H1 (cell line): ENCODE measurements at regions not wholly inside any gene's neighbourhood (a gene's known extent, or its start where the extent isn't known, plus 50 kb on each side); places are given as distances from the start of the nearest gene placed in this dataset.

Source experiments
- EP300 ChIP-seq, 2 experiments: IDR thresholded peaks; 1 replicate in 1 of 2; 2 replicates in 1 of 2; pipeline ENCODE4 v1.6.1; 2011 to 2012; ENCODE audit warnings: low read depth in 2 of 2, low read length in 2 of 2, mild to moderate bottlenecking in 2 of 2, borderline replicate concordance in 1 of 2, inconsistent platforms in 1 of 2, moderate library complexity in 1 of 2
- EZH2 ChIP-seq: fragments of 200-600 bp; sonication (generic); IDR thresholded peaks from 2 replicates; pipeline ENCODE4 v1.7.1; 2012; ENCODE audit warnings: low read depth, mild to moderate bottlenecking, moderate library complexity, low read length, inconsistent platforms; ENCODE audit not compliant: severe bottlenecking
- TAF1 ChIP-seq: IDR thresholded peaks from 2 replicates; pipeline ENCODE4 v1.6.1; 2011; ENCODE audit warnings: mild to moderate bottlenecking, low read depth, low read length
- TCF12 ChIP-seq: IDR thresholded peaks from 2 replicates; pipeline ENCODE4 v1.6.1; 2011; ENCODE audit warnings: low read depth, mild to moderate bottlenecking, low read length
- TEAD4 ChIP-seq: IDR thresholded peaks from 2 replicates; pipeline ENCODE4 v1.6.1; 2012; ENCODE audit warnings: low read depth, low read length, inconsistent platforms, mixed read lengths
- ZNF274 ChIP-seq: IDR thresholded peaks from 2 replicates; pipeline ENCODE4 v1.7.0; 2012; ENCODE audit warnings: low read length, borderline replicate concordance; ENCODE audit errors: extremely low read depth
- TF ChIP-seq, protein P1 (sequence below), 3 experiments: IDR thresholded peaks; 1 replicate in 2 of 3; 2 replicates in 1 of 3; pipeline versions ENCODE4 v1.5.1 to v1.6.1; 2011; ENCODE audit warnings: low read length in 3 of 3, mild to moderate bottlenecking in 3 of 3, inconsistent platforms in 2 of 3, low read depth in 1 of 3, moderate library complexity in 1 of 3; ENCODE audit not compliant: insufficient read depth in 1 of 3; ENCODE audit errors: control extremely low read depth in 1 of 3
- TF ChIP-seq, protein P2 (sequence below): IDR thresholded peaks from 2 replicates; pipeline ENCODE4 v1.6.1; 2012; ENCODE audit warnings: inconsistent platforms
- TF ChIP-seq, protein P3 (sequence below): fragments of 300-600 bp; sonication (generic); IDR thresholded peaks from 2 replicates; pipeline ENCODE4 v1.7.1; 2012; ENCODE audit warnings: low read length, moderate library complexity, mild to moderate bottlenecking, inconsistent platforms; ENCODE audit not compliant: insufficient replicate concordance

DNA sequence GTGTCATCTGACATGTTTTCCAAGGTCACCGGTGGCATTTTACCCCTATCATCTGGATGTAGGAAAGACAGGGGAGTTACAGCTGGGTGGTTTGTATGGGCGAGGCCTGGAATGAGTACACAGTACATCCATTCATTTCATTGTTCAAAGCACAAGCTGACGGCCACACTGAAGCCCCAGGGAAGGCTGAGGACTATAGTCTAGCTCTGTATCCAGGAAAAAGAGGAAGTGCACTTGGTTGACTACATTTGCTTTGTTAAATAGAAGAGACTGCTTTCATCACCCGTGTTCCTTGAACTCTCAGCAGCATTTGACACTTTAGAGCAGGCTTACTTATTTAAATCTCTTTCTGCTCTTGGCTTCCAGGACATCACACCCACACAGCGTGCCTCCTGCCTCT is 1041.0 kb upstream of the TENM3 start:
- TF ChIP-seq TAF1 (no peak), EZH2 (no peak), EP300 (IDR thresholded peaks at IDR 0.05; ENCODE audit: borderline replicate concordance in 1 of 2, low read depth in 2 of 2, low read length in 2 of 2) (no peak), TCF12 (no peak), TEAD4 (no peak), ZNF274 (no peak)
- TF ChIP-seq, protein P1, sequence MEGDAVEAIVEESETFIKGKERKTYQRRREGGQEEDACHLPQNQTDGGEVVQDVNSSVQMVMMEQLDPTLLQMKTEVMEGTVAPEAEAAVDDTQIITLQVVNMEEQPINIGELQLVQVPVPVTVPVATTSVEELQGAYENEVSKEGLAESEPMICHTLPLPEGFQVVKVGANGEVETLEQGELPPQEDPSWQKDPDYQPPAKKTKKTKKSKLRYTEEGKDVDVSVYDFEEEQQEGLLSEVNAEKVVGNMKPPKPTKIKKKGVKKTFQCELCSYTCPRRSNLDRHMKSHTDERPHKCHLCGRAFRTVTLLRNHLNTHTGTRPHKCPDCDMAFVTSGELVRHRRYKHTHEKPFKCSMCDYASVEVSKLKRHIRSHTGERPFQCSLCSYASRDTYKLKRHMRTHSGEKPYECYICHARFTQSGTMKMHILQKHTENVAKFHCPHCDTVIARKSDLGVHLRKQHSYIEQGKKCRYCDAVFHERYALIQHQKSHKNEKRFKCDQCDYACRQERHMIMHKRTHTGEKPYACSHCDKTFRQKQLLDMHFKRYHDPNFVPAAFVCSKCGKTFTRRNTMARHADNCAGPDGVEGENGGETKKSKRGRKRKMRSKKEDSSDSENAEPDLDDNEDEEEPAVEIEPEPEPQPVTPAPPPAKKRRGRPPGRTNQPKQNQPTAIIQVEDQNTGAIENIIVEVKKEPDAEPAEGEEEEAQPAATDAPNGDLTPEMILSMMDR (IDR thresholded peaks at IDR 0.05; ENCODE audit: control extremely low read depth in 1 of 3, insufficient read depth in 1 of 3, low read depth in 1 of 3, low read length in 3 of 3), result no peak
- TF ChIP-seq, protein P2, sequence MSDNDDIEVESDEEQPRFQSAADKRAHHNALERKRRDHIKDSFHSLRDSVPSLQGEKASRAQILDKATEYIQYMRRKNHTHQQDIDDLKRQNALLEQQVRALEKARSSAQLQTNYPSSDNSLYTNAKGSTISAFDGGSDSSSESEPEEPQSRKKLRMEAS, result no peak
- TF ChIP-seq, protein P3, sequence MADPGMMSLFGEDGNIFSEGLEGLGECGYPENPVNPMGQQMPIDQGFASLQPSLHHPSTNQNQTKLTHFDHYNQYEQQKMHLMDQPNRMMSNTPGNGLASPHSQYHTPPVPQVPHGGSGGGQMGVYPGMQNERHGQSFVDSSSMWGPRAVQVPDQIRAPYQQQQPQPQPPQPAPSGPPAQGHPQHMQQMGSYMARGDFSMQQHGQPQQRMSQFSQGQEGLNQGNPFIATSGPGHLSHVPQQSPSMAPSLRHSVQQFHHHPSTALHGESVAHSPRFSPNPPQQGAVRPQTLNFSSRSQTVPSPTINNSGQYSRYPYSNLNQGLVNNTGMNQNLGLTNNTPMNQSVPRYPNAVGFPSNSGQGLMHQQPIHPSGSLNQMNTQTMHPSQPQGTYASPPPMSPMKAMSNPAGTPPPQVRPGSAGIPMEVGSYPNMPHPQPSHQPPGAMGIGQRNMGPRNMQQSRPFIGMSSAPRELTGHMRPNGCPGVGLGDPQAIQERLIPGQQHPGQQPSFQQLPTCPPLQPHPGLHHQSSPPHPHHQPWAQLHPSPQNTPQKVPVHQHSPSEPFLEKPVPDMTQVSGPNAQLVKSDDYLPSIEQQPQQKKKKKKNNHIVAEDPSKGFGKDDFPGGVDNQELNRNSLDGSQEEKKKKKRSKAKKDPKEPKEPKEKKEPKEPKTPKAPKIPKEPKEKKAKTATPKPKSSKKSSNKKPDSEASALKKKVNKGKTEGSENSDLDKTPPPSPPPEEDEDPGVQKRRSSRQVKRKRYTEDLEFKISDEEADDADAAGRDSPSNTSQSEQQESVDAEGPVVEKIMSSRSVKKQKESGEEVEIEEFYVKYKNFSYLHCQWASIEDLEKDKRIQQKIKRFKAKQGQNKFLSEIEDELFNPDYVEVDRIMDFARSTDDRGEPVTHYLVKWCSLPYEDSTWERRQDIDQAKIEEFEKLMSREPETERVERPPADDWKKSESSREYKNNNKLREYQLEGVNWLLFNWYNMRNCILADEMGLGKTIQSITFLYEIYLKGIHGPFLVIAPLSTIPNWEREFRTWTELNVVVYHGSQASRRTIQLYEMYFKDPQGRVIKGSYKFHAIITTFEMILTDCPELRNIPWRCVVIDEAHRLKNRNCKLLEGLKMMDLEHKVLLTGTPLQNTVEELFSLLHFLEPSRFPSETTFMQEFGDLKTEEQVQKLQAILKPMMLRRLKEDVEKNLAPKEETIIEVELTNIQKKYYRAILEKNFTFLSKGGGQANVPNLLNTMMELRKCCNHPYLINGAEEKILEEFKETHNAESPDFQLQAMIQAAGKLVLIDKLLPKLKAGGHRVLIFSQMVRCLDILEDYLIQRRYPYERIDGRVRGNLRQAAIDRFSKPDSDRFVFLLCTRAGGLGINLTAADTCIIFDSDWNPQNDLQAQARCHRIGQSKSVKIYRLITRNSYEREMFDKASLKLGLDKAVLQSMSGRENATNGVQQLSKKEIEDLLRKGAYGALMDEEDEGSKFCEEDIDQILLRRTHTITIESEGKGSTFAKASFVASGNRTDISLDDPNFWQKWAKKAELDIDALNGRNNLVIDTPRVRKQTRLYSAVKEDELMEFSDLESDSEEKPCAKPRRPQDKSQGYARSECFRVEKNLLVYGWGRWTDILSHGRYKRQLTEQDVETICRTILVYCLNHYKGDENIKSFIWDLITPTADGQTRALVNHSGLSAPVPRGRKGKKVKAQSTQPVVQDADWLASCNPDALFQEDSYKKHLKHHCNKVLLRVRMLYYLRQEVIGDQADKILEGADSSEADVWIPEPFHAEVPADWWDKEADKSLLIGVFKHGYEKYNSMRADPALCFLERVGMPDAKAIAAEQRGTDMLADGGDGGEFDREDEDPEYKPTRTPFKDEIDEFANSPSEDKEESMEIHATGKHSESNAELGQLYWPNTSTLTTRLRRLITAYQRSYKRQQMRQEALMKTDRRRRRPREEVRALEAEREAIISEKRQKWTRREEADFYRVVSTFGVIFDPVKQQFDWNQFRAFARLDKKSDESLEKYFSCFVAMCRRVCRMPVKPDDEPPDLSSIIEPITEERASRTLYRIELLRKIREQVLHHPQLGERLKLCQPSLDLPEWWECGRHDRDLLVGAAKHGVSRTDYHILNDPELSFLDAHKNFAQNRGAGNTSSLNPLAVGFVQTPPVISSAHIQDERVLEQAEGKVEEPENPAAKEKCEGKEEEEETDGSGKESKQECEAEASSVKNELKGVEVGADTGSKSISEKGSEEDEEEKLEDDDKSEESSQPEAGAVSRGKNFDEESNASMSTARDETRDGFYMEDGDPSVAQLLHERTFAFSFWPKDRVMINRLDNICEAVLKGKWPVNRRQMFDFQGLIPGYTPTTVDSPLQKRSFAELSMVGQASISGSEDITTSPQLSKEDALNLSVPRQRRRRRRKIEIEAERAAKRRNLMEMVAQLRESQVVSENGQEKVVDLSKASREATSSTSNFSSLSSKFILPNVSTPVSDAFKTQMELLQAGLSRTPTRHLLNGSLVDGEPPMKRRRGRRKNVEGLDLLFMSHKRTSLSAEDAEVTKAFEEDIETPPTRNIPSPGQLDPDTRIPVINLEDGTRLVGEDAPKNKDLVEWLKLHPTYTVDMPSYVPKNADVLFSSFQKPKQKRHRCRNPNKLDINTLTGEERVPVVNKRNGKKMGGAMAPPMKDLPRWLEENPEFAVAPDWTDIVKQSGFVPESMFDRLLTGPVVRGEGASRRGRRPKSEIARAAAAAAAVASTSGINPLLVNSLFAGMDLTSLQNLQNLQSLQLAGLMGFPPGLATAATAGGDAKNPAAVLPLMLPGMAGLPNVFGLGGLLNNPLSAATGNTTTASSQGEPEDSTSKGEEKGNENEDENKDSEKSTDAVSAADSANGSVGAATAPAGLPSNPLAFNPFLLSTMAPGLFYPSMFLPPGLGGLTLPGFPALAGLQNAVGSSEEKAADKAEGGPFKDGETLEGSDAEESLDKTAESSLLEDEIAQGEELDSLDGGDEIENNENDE, result no peak
